HG03354 (cell line): ENCODE measurements at regions not wholly inside any gene's neighbourhood (a gene's known extent, or its start where the extent isn't known, plus 50 kb on each side); places are given as distances from the start of the nearest gene placed in this dataset.
"Not testable (repeated sequence)": the region's sequence is repeated elsewhere in the genome, so short reads cannot be mapped to it uniquely, and the experiment has no call there.

Experiments
- ATAC-seq: cut with Tn5 transposase; IDR thresholded peaks from one replicate; pipeline ENCODE4 v1.9.1; 2021; ENCODE audit warnings: mild to moderate bottlenecking; ENCODE audit not compliant: unreplicated experiment, poor library complexity, severe bottlenecking

DNA sequence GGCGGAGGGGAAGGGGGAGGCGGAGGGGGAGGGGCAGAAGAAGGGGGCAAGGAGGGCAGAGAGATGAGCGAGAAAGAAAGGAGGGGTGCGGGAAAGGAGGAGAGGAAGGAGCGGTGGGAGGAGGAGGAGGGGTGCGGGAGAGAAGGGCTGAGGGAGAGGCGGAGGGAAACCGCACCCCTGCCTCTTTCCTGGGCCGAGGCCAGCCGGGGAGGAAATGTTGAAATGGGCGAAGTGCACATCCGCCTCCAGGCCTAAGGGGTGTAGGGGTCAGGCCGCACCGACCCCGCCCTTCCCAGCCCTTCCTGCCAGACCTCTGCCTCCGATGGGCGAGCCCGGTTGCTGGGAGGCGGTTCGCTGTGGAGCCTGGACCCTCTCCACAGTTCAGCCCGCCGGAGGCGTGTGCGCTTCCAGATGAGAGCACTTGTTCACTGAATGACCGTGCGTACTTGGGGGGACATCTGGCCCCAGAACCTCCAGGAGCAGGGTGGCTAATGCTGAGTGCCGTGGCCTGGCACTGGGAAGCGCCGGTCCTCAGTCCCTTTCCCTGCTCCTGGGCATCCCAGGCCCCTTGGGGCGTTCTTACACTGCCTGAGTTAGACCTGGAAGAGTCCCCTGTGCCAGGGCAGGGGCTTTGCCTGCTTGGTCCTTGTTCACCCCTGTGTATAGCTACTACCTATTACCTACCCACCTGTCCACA lies 110.3 kb upstream of the KLF13 start:
- peak; percentile 28 for ATAC-seq

DNA sequence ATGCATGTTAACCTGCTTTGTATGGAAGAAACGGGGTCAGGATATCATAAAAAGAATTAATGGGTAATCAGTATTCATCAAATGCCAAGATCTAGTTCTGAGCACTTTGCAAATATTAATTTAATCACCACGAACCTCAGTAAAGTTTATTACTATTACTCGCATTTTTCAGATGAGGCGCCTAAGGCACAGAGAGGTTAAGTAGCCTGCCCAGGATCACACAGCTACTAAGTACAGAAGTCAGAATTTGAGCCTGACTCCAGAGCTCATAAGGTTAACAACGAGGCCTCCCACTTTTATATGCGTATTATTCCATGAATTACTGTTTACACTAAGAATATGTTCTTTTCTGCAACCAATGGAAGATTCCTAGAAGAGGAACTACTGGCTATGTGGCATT lies 109.6 kb upstream of the KLF13 start:
- ATAC-seq: no peak

DNA sequence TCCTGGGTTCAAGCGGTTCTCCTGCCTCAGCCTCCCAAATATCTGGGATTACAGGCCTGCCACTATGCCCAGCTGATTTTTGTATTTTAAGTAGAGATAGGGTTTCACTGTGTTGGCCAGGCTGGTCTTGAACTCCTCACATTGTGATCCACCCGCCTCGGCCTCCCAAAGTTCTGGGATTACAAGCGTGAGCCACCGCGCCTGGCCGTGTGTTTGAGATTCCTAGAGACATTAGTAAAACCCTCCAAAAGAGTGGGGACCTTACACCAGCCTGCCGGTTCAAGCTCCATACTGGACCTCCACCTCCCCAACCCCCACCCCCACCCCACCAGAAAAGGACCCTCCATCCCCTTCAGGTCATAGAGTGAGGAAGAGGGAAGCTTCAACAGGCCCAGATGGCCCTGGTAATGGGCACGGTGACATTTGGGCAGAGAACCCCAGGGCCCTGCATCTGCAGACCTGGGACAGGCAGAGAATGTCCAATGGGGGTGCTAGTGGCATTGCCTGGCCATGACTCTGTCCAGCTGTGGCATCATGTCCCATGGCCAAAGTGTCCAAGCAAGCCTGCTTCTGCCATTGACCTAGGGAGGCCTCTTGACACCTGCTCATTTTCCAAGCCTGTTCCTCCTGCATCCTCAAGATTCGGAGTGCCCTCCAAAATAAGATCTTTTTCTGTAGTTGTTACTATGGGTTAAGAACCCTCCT lies 108.9 kb upstream of the KLF13 start:
- ATAC-seq: no peak

DNA sequence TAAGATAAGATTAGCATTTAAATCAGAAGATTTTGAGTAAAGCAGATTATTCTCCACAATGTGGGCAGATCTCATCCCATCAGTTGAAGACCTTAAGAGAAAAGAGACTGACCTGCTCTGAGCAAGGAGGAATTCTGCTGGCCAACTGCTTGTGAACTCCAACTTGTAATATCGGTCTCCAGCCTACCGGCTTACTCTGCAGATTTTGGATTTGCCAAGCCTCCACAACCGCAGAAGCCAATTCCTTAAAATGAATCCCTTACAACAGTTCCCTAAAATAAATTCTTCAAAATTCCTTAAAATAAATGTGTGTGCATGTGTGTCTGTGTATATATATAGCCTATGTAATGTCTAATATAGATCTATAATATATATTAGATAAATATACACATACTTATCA lies 107.4 kb upstream of the KLF13 start:
- no peak for ATAC-seq

DNA sequence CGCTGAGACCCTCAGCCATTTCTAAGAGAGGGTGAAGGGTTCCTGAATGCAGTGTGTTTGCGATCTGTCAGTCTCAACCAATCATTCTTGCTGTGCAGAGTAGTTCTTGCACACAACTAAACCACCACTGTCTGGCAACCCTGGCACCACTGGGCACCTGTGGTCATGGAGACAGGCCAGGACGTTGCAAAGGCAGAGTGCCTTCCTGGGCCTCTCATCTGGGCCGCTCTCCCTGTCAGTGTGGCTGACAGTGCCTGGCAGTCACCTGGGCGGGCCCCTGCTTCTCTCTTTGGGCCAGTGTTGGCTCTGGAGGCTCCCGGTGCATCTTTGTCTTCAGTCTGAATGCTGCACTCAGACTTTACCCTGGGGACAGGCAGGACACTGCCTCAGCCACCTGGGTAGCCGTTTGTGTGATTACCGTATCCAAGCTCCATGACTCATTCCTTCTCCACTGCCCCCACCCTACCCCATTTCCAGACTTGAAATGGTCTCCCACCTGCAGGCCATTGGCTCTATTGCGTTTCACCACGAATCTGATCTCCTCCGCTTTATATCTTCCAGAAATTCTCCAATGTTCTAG lies 104.6 kb upstream of the KLF13 start:
- ATAC-seq: no peak

DNA sequence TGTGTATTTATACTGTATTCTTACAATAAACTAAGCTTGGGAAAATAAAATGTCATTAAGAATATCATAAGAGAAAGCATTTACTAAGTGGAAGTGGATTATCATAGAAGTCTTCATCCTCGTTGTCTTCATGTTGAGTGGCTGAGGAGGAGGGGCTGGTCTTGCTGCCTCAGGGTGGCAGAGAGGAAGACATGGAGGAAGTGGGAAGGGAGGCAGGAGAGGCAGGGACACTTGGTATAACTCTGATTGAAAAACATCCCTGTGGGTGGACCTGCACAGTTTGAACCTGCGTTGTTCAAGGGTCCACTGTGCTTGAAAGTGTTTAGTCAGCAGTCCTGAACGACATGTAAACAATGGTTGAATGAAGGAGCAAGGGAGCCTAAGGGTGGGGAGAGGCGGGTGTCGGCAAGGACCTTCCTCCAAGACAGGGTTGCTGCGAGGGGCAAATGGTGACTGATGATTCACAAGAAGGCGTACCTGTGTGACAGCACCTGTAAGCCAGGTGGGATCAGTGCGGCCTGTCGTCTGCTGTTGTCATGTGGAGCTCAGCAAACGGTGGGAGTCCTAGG lies 103.8 kb upstream of the KLF13 start:
- ATAC-seq: no peak

DNA sequence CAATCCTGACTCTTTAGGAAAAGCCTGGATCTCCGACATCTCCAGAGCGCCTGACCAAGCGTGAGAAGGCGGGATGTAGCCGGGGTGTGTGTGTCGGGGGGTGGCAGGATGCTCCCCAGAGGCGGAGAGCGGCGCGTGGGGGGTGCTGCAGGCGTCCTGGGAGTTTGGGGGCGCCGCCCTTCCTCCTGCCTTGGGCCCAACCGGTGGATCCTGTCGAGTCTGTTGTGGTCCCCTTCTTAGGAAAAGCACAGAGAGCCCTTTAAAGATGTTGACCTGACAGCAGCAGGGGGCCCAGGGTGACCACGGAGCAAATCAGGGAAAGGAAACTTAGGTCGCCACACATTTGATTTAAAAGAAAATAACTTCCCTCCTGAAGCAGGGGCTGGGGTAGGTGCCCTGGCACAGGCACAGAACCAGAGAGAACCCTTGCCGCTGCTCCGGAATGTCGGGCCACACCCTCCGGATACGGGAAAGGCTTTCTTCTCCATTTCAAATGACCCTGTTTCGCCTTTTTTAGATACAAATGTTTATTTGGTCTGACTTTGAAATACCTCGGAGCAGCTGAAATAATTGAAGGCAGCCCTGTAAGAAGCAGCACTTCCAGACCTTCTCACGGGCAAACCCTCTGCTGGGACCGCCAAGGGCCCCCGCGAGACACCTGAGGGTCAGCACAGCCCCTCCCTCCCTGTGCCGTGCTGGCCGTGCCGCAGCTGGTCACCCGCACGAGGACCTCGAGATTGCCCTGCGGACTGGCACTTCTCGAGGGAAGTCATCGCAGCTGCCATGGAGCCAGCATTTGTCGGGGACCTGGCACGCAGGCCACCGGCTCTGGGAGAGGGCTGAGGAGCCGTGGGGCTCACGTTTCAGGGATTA lies 102.9 kb upstream of the KLF13 start:
- ATAC-seq: no peak

DNA sequence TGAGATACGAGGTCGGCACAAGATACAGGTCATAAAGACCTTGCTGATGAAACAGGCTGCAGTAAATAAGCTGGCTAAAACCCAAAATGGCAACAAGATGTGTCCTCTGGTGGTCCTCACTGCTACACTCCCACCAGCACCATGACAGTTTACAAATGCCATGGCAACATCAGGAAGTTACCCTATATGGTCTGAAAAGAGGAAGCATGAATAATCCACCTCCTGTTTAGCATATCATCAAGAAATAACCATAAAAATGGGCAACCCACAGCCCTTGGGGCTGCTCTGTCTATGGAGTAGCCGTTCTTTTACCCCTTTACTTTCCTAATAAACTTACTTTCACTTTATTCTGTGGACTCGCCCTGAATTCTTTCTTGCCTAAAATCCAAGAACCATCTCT lies 102.0 kb upstream of the KLF13 start:
- not testable (repeated sequence) for ATAC-seq

DNA sequence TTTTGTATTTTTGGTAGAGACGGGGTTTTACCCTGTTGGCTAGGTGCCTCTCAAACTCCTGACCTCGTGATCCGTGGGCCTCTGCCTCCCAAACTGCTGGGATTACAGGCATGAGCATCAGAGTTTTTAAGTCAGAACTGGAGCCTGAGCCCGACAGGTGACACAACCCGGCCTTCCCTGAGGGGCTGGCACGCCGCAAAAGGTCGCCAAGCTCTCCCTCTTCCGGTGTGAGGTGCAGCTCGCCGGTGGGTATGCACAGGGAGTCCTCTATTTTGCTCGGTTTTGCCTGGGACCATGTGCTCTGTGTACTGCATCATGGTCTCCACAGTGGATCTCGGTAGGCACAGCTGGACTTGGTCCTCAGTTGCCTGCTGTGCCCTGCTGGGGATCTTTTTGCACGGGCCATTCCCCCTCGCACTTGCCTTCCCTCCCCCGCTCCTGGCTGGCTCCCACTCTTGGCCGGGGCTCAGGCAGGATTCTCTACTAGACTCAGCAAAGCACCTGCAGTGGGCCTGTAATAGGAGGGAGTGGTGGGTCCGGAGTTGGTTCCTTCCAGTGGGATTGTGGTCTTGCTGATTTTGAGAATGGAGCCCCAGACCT lies 101.2 kb upstream of the KLF13 start:
- ATAC-seq: no peak

DNA sequence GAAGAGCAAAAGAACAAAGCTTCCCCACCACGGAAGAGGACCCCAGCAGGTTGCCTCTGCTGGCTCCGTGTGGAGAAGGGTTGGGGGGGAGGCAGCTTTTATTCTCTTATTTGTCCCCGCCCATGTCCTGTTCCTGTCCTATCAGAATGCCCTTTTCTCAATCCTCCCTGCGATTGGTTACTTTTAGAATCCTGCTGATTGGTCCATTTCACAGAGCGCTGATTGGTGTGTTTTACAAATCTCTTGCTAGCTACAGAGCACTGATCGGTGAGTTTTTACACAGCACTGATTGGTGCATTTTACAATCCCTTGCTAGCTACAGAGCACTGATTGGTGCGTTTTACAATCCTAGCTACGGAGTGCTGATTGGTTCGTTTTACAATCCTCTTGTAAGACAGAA lies 100.6 kb upstream of the KLF13 start:
- ATAC-seq: no peak

DNA sequence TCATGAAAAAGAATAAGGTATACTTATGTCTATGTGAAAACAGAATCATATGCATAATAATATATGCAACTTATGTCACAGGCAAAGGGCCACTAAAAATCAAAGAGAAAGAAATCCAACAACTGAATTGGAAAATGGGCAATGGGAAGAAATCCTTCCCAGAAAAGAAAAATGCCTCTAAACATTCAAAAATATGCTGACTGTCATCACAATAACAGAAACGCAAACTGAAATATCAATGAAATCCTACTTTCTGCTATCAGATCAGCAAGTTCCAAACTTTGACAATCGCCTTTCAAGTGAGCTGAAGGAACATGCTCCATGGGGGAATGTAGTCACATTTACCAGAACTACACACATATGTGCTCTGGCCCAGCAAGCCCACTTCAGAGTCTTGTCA lies 99.4 kb upstream of the KLF13 start:
- ATAC-seq: no peak

DNA sequence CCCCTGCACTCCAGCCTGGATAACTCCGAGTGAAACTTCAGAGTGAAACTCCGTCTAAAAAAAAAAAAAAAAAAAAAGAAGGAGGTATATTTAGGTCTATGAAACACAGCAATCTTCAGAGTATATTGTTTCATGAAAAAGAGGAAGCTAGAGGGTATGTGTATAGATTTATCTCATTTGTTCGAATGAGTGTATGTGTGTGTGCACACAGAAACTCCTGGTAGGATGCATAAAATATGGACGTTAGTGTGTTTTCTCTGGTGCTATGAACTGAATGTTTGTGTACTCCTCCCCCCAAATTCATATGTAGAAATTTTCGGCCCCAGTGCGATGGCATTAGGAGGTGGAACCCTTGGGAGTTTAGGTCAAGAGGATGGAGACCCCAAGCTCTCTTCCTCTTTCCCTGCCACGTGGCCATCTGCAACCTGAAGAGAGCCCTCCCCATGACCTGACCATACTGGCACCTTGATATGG lies 98.6 kb upstream of the KLF13 start:
- no peak for ATAC-seq

DNA sequence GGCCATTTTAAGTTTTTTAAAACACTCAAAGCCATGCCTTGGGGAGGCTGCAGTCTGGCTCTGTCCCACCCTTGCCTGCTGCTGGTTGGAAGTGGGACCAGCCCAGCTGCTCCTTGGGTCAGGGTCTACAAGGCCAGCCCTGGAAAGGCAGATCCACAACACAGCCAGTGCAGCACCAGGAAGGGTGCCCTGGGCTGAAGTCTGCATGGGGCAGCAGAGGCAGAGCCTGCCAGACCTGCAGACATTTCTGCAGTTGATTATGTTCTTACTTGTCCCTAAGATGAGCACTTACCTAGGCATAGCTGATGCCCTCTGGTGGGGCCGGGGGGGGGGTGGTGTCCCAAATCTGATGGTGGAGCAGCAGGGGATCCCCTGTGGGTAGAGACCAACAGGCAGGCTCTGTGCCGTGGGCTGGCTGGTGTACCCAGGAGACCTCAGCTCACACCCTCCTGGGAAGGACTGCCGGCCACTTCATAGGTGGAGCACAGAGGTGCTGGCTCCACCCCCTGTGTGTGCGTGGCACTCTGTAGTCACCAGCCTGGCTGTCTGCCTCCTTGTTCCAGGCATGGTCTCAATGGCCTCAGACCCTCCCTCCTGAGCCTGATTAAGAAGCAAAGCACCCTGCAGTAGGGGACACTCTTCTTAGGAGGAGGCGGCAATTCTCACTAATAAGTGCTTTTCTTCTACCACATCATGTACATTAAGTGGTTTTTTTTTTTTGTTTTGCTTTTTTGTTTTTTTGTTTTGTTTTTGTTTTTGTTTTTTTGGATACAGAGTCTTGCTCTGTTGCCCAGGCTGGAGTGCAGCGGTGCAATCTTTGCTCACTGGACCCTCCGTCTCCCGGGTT lies 97.4 kb upstream of the KLF13 start:
- peak; percentile 68 for ATAC-seq

DNA sequence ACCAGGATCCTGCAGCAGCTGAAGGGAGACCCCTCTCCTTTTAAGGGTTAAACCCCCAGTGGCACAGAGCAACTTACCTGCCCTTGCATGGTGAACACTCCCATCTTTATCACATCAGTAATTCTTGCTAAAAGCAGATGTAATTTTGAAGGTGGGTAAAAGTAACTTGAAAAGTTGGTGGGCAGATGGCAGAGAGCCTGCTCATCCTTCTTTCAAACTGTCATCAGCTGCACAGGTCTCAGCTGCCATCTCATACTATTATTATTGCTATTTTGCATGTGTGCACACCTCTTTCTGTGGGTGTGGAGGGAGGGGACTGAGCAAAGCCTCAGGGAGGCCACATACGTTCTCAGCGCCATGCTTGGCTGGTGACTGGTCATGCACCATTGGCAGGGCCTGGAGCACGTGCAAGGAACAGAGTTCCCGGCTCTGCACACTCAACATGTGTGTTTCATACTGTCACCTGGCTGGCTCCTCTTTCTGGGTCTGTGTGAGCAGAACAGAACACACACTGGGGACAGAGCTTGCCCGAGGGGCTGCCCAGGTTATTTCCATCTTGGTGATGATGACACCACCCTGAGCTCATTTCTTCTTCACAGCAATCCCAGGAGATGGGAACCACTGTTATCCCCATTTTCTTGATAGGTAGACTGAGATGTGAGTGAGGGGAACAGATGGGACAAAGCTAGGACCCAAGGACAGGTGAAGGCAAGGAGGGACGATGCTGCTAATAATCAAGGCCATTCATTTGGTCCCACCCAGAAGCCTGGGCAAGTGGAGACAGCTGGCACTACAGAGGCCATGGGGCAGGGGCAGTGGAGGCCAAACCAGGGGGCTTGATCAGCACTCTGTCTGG lies 95.8 kb upstream of the KLF13 start:
- ATAC-seq: peak; percentile 83

DNA sequence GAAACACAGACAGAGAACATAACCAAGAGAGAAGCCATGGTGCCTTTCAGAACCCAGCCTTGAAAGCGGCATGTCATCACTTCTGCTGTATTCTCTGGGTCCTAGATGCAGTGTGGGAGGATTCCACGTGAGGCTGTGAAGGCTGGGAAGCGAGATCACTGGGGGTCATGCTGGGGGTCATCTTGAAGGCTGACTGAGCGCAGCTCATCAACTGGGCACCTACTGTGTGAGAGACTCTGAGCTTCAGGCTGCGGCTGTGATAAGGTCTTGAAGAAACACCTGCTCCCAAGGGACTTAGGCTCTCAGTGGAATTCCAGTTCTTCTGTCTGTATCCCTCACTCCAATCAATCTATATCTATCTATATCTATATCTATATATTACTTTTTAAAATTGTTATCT lies 91.8 kb upstream of the KLF13 start:
- no peak for ATAC-seq

DNA sequence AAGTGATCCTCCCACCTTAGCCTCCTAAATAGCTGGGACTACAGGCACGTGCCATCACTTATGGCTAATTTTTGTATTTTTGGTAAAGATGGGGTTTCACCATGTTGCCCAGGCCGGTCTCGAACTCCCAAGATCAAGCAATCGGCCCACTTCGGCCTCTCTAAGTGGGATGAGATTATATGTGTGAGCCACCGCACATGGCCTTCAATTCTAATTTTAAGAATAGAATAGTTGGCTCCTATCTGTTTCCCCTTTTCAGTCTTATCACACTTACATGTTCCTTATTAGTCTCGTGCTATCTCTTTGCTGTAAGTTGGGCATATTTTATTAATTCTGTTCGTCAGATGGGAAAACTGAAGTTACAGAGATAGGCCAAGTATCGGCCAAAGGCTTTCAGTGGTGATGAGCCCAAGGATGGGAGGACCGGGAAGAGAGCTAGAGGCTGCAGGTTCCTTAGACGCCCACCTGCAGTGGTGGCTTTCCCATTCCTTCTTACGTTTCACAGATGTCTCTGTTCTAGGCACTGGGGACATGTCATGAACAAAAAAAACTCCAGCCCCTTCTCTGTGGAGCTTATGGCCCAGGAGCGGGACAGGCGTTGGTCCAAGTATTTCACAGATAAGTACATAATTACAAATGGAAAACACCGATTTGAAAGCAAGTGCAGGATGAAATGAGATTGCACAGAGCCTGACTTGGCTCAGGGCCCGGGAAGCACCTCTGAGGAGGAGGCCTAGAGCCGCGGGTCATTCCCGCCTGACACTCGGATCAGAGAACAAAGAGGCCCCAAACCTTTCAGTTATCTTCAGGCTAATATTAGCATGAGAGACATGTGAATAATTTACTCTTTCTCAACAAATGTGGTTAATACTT lies 91.1 kb upstream of the KLF13 start:
- peak; percentile 47 for ATAC-seq
